ENCODE measurements at regions not wholly inside any gene's neighbourhood (a gene's known extent, or its start where the extent isn't known, plus 50 kb on each side); places are given as distances from the start of the nearest gene placed in this dataset.

DNA sequence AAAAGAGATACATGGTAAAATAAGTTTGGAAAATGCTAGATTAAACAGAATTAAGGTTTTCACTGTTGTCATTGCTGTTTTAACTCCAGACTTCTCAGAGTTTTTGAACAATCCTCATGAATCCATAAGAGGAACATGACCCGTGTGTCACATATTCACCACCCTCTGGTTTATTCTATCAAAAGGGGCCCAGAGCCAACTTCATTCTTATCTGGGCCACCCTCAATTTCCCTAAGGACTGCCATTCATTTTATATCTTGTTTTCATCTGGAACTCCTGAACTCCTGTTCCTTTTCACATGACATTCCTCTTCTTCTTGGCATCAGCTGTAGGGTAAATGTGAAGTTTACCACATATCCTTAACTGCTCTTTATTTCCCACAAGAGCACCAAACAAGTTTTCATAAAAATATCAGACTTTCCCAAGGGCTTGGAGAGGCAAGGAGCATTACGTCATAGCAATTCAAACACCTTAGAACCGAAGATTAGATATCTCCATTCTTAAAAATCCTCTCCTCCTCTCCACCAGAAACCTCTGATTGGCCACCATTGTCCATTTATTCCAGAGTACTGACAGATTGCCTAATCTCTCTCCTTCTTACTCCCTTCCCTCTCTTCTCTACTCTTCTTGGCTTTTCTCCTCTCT is 225.2 kb downstream of the SEC23A start:
- H3K4me3 ChIP-seq (ENCODE audit: insufficient read depth, low read depth, low read length): no peak overlapping the region
- DNase-seq: no peak
- H3K27me3 ChIP-seq (ENCODE audit: control insufficient read depth, insufficient read depth, low read length): no peaks in the 10 kb centered on the region
- H3K36me3 ChIP-seq (replicated peaks; ENCODE audit: control insufficient read depth, insufficient read depth, low read length): no peaks in the 10 kb centered on the region

DNA sequence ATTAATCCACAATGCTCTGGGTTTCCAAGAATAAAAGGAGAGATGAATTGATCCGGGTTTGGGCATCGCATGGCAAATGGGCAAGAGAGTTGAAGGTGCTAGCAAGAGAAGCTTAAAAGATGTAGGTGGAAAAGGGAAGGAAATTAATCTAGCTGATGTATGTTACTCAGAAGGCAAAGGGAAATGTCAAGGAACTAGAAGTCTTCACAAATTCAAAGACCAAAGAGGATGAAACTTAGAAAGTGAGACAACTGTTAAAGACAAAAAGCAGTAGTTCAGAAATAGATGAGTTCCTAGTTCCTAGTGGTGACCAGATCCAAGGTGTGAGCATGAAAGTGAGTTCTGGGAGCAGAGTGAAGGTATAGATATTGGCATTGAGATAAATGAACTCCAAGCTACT is 228.3 kb downstream of the SEC23A start:
- no peak for DNase-seq
- no peak overlapping the region for H3K4me3 ChIP-seq (ENCODE audit: insufficient read depth, low read depth, low read length)
- no peaks in the 10 kb centered on the region for H3K27me3 ChIP-seq (ENCODE audit: control insufficient read depth, insufficient read depth, low read length)
- no peaks in the 10 kb centered on the region for H3K36me3 ChIP-seq (replicated peaks; ENCODE audit: control insufficient read depth, insufficient read depth, low read length)

- H3K4me3 ChIP-seq (ENCODE audit: insufficient read depth, low read depth, low read length): no peak overlapping the region
- H3K27me3 ChIP-seq (ENCODE audit: control insufficient read depth, insufficient read depth, low read length): no peaks in the 10 kb centered on the region
- H3K36me3 ChIP-seq (replicated peaks; ENCODE audit: control insufficient read depth, insufficient read depth, low read length): no peaks in the 10 kb centered on the region
- DNase-seq: no peak
These were observed 229.0 kb downstream of the SEC23A start for GRCh38 chr14:38873941-38874612.

GRCh38 chr14:38870296-38870836 is 232.7 kb downstream of the SEC23A start:
- no peak for DNase-seq
- H3K36me3 ChIP-seq (replicated peaks; ENCODE audit: control insufficient read depth, insufficient read depth, low read length): no peaks in the 10 kb centered on the region
- no peaks in the 10 kb centered on the region for H3K27me3 ChIP-seq (ENCODE audit: control insufficient read depth, insufficient read depth, low read length)
- H3K4me3 ChIP-seq (ENCODE audit: insufficient read depth, low read depth, low read length): no peak overlapping the region

- no peaks in the 10 kb centered on the region for H3K27me3 ChIP-seq (ENCODE audit: control insufficient read depth, insufficient read depth, low read length)
- H3K36me3 ChIP-seq (replicated peaks; ENCODE audit: control insufficient read depth, insufficient read depth, low read length): no peaks in the 10 kb centered on the region
- no peak overlapping the region for H3K4me3 ChIP-seq (ENCODE audit: insufficient read depth, low read depth, low read length)
- no peak for DNase-seq
These were observed 234.4 kb downstream of the SEC23A start for GRCh38 chr14:38868399-38869290.

- no peaks in the 10 kb centered on the region for H3K27me3 ChIP-seq (ENCODE audit: control insufficient read depth, insufficient read depth, low read length)
- no peak overlapping the region for H3K4me3 ChIP-seq (ENCODE audit: insufficient read depth, low read depth, low read length)
- peak; percentile 38 for DNase-seq
- H3K36me3 ChIP-seq (replicated peaks; ENCODE audit: control insufficient read depth, insufficient read depth, low read length): no peaks in the 10 kb centered on the region
These were observed 235.4 kb downstream of the SEC23A start for GRCh38 chr14:38867561-38868150.

- no peaks in the 10 kb centered on the region for H3K36me3 ChIP-seq (replicated peaks; ENCODE audit: control insufficient read depth, insufficient read depth, low read length)
- H3K4me3 ChIP-seq (ENCODE audit: insufficient read depth, low read depth, low read length): no peak overlapping the region
- H3K27me3 ChIP-seq (ENCODE audit: control insufficient read depth, insufficient read depth, low read length): no peaks in the 10 kb centered on the region
- no peak for DNase-seq
These were observed 236.6 kb downstream of the SEC23A start for GRCh38 chr14:38866461-38866860.

- H3K4me3 ChIP-seq (ENCODE audit: insufficient read depth, low read depth, low read length): no peak overlapping the region
- no peak for DNase-seq
- no peaks in the 10 kb centered on the region for H3K27me3 ChIP-seq (ENCODE audit: control insufficient read depth, insufficient read depth, low read length)
- no peaks in the 10 kb centered on the region for H3K36me3 ChIP-seq (replicated peaks; ENCODE audit: control insufficient read depth, insufficient read depth, low read length)
These were observed 240.7 kb downstream of the SEC23A start for GRCh38 chr14:38862366-38862765.

DNA sequence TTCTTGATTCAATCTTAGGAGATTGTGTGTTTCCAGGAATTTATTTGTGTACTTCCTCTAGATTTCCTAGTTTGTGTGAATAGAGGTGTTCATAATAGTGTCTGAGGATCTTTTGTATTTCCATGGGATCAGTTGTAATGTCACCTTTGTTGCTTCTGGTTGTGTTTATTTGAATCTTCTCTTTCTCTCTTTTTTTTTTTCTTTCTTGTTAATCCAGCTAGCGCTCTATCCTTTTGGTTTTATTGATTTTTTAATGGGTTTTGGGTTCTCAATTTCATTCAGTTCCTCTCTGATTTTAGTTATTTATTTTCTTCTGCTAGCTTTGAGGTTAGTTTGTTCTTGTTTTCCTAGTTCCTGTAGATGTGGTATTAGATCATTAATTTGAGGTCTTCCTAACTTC is 242.5 kb downstream of the SEC23A start:
- Histone ChIP-seq H3K27me3 (ENCODE audit: control insufficient read depth, insufficient read depth, low read length) (no peaks in the 10 kb centered on the region), H3K4me3 (ENCODE audit: insufficient read depth, low read depth, low read length) (no peak overlapping the region), H3K36me3 (replicated peaks; ENCODE audit: control insufficient read depth, insufficient read depth, low read length) (no peaks in the 10 kb centered on the region)
- DNase-seq: no peak

DNA sequence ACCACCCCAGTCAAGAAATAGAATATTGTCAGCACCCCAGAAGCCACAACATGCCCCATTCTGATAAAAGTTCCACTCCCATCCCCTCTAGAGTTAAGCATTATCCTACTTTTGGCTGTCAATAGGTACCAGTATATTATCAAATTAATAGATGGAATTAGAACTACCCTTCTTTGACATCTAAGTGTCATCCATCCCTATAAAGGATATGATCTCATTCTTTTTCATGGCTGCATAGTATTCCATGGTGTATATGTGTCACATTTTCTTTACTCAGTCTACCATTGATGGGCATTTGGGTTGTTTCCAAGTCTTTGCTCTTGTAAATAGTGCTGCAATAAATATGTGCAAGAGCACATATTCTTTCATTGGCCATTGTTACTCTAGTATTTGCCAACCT is 246.2 kb downstream of the SEC23A start:
- no peaks in the 10 kb centered on the region for H3K36me3 ChIP-seq (replicated peaks; ENCODE audit: control insufficient read depth, insufficient read depth, low read length)
- DNase-seq: no peak
- no peak overlapping the region for H3K4me3 ChIP-seq (ENCODE audit: insufficient read depth, low read depth, low read length)
- no peaks in the 10 kb centered on the region for H3K27me3 ChIP-seq (ENCODE audit: control insufficient read depth, insufficient read depth, low read length)

DNA sequence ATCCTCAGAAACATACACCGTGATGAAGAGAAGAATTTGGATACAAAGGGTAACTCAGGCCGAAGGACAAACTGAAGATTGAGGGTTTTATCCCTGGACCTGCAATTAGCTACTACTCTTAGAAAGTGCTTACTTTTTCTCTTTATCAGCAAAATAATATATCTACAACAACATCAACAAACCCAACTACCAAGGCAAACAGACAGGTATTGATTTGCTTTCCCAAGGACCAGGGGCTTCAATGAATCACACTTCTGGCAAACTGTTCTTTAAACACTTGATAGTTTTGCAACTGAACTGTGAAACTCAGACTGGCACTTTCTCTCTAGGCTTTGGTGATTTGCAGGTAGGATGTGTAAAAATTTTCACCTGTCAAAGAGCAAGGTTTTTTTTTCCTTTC is 247.5 kb downstream of the SEC23A start:
- no peak for DNase-seq
- Histone ChIP-seq H3K36me3 (replicated peaks; ENCODE audit: control insufficient read depth, insufficient read depth, low read length) (no peaks in the 10 kb centered on the region), H3K27me3 (ENCODE audit: control insufficient read depth, insufficient read depth, low read length) (no peaks in the 10 kb centered on the region), H3K4me3 (ENCODE audit: insufficient read depth, low read depth, low read length) (no peak overlapping the region)

- no peak for DNase-seq
These were observed 251.9 kb downstream of the SEC23A start for GRCh38 chr14:38851111-38851510.

GRCh38 chr14:38850664-38851063 is 252.4 kb downstream of the SEC23A start:
- no peaks in the 10 kb centered on the region for H3K36me3 ChIP-seq (replicated peaks; ENCODE audit: control insufficient read depth, insufficient read depth, low read length)
- no peaks in the 10 kb centered on the region for H3K27me3 ChIP-seq (ENCODE audit: control insufficient read depth, insufficient read depth, low read length)
- no peak overlapping the region for H3K4me3 ChIP-seq (ENCODE audit: insufficient read depth, low read depth, low read length)
- DNase-seq: no peak

More at GRCh38 chr14:38851111-38851510, 251.9 kb downstream of the SEC23A start:
- no peak overlapping the region for H3K4me3 ChIP-seq (ENCODE audit: insufficient read depth, low read depth, low read length)
- no peaks in the 10 kb centered on the region for H3K27me3 ChIP-seq (ENCODE audit: control insufficient read depth, insufficient read depth, low read length)
- no peaks in the 10 kb centered on the region for H3K36me3 ChIP-seq (replicated peaks; ENCODE audit: control insufficient read depth, insufficient read depth, low read length)

DNA sequence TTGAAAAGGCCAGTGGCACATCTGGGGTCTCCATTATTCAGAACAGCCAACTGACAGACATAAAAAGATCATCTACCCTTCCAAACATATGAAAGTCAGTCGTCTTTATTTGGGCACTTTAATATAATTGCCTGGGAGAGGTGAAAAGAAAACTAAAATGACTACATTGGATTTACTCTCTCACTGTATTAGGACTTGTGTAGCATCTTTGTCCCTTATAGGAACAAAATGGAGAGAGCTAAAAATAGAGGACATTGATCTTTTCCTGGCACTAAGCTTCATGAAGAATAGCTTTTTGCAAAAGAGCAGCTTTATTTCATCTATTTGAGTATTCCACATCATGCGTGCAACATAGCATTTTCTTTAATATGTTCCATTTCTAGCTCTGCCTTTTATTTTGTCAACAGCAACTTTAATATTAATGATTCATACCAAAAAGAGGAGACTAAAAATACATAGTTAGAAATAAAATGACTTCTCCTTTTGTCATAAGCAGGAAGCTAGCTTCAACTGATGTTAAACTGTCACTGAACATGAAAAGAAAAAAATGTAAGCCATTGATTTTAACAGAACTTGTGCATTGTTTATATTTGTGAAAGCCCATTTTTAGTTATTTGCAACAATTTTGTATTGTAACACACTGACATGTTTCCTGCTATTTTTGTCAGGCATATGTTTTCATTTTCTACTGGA is 254.6 kb downstream of the SEC23A start:
- H3K27me3 ChIP-seq (ENCODE audit: control insufficient read depth, insufficient read depth, low read length): no peaks in the 10 kb centered on the region
- H3K36me3 ChIP-seq (replicated peaks; ENCODE audit: control insufficient read depth, insufficient read depth, low read length): no peaks in the 10 kb centered on the region
- no peak overlapping the region for H3K4me3 ChIP-seq (ENCODE audit: insufficient read depth, low read depth, low read length)
- no peak for DNase-seq
